SK-N-DZ (cell line): ENCODE measurements at regions not wholly inside any gene's neighbourhood (a gene's known extent, or its start where the extent isn't known, plus 50 kb on each side); places are given as distances from the start of the nearest gene placed in this dataset.
"Not testable (repeated sequence)": the region's sequence is repeated elsewhere in the genome, so short reads cannot be mapped to it uniquely, and the experiment has no call there.

ENCODE experiments used
- DNase-seq: peaks from one replicate; pipeline ENCODE4 v3.0.0-alpha.2; 2015; ENCODE audit warnings: low spot score

- no peak for DNase-seq
These were observed 57.5 kb upstream of the DYNLT3 start for GRCh38 chrX:37904833-37905232.

GRCh38 chrX:37905436-37906147 is 58.2 kb upstream of the DYNLT3 start:
- DNase-seq: no peak

- no peak for DNase-seq
These were observed 59.0 kb upstream of the DYNLT3 start for GRCh38 chrX:37906357-37906756.

- DNase-seq: no peak
These were observed 62.8 kb upstream of the DYNLT3 start for GRCh38 chrX:37910186-37910585.

GRCh38 chrX:37912304-37912703 is 64.9 kb upstream of the DYNLT3 start:
- no peak for DNase-seq

- DNase-seq: no peak
These were observed 65.4 kb upstream of the DYNLT3 start for GRCh38 chrX:37912777-37913176.

- no peak for DNase-seq
These were observed 70.8 kb upstream of the DYNLT3 start for GRCh38 chrX:37918168-37918567.

GRCh38 chrX:37918703-37919102 is 71.3 kb upstream of the DYNLT3 start:
- DNase-seq: no peak

- no peak for DNase-seq
These were observed 74.4 kb upstream of the DYNLT3 start for GRCh38 chrX:37921758-37922157.

- no peak for DNase-seq
These were observed 75.6 kb upstream of the DYNLT3 start for GRCh38 chrX:37922928-37923327.

- not testable (repeated sequence) for DNase-seq
These were observed 78.4 kb upstream of the DYNLT3 start for GRCh38 chrX:37925761-37926160.

GRCh38 chrX:37926700-37927099 is 79.3 kb upstream of the DYNLT3 start:
- peak; percentile 7 for DNase-seq

- DNase-seq: no peak
These were observed 64.2 kb upstream of the SYTL5 start for GRCh38 chrX:37942170-37942569.

GRCh38 chrX:37943554-37944344 is 62.6 kb upstream of the SYTL5 start:
- no peak for DNase-seq

- DNase-seq: no peak
These were observed 60.2 kb upstream of the SYTL5 start for GRCh38 chrX:37946197-37946596.

- DNase-seq: no peak
These were observed 51.1 kb upstream of the SYTL5 start for GRCh38 chrX:37955273-37955672.

GRCh38 chrX:37956223-37956622 is 50.1 kb upstream of the SYTL5 start:
- DNase-seq: no peak
